GM19025 (cell line): ENCODE measurements at regions not wholly inside any gene's neighbourhood (a gene's known extent, or its start where the extent isn't known, plus 50 kb on each side); places are given as distances from the start of the nearest gene placed in this dataset.

Experiments used
- ATAC-seq: cut with Tn5 transposase; IDR thresholded peaks from one replicate; pipeline ENCODE4 v1.9.1; 2021; ENCODE audit warnings: mild to moderate bottlenecking, low read depth, moderate library complexity; ENCODE audit not compliant: unreplicated experiment

DNA sequence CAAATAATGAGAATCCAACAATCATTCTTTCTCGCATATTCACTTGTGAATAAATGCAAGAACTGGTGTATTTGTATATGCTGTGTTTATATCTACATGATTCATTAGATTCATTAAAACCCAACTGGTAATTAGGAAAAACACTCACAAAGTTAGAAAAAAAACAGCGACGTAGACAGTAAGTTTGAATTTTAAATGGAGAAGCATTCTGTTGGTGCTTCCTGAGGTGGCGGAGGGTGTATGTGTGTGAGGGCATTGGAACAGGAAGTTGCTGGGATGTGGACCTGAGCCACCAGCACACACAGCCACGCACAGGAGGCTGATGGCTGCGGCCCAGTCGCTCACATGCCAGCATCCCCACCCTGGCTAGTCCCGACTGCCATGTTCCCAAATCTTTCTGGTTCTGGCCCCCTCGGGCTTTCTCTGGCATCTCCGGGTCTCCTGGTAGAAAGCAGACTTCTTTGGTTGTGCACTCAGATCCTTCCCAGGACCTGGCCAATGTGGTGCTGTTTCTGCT is 121.6 kb upstream of the IRF2BP2 start:
- peak; percentile 23 for ATAC-seq

DNA sequence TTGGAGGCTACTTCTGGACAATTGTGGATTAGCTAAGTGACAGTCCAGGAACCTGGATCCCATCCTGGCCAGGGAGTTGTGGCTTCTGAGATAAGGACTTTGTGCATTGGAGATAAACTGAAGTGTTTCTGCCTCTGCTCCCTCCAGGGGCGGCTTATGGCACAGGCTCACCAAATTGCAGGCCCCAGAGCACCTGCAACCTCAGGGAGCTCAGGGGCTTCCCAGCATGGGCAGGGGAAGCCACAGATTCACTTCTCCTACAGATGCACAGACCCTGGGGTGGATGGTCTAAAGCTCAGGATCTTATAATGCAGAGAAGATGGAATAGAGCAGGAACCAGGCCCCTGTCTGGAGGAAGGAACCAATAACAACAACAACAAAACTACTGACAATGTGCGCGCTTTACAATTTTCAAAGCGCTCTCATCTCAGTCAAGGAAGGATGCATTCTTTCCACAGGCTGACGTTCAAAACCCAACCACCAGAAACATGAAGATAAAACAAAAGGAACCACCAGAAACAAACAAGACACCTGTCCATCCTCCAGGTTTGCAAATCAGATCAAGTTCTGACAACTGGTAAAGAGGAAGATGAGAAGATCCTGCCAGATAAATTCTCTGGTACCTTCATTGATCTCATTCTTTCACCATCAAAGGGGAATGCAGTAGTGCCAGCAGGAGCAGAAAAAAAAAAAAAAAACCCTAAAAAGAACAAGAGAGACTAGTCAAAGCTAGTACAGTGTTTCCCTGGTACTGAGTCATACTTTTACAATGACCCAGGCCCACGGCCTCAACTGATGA is 121.0 kb upstream of the IRF2BP2 start:
- peak; percentile 58 for ATAC-seq

DNA sequence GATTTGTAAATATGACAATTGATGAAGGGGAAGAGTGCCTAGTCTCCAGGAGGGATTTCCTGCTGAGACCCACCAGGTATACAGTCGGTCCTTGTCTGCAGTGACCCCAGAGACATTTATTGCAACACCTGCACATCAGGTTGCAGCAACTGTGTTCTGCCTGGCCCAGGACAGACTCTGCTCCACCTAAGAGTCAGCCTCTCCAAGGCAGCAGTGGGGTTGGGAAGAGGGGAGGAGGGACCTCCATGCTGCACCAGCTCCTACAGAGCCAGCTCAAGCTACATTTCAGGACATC is 120.4 kb upstream of the IRF2BP2 start:
- peak; percentile 4 for ATAC-seq

DNA sequence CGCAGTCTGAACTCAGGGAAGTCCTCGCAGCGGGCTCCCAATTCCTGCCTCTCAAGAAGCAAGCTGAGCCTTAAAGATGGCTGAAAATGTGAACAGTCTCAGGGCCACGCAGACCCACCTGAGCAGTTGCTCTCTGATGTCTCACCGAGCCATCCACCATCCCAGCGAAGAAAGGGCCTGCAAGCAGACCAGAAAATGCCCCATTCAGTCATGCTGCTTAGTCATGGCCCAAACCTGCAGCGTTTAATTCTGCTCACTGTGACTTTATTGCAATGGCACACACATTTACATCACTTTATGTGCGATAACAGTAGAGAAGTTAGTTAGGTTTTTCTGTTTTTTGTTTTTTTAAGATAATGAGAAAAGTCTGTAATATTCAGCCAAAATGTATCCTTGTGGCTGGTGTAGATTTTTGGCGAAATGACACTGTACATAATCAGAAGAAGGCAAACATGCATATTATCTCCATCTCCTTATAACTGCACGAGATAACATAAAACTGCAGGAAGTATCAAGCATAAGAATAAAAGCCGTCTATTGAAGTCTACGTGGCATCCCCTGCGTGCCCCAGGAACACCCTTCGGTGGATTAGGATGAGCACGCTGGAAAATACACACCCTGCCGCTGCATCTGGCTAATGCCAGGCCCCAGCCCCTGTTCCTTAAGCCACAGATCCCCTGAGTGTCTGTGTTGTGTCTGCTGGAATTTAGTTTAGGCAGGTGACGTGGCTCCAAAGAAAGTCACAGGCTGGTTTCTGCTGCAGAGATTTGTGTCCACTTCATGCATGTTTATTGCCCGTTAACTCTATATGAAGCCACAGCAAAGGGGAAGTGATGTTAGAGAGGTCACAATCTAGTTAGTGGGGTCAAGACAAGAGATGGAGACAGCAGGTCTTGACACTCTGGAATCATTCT is 119.8 kb upstream of the IRF2BP2 start:
- ATAC-seq, result no peak

DNA sequence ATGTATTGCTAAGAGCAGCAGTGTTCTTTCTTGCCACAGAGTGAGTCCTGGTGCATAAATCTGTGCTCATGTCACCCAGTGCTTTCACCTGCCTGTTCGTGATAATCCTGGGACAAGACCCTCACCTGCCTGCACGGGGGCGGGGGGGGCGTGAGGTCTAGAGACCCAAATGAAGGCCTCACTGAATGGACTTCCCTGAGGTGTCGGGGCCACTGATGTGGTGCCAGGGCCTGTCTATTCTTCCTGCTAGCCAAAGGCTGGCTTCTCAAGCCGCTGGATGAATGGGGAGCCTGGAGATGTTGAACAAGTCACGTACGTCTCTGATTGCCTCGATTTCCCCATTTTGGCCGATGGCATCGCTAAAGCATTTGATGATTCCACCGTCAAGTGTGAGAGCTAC is 118.8 kb upstream of the IRF2BP2 start:
- no peak for ATAC-seq

DNA sequence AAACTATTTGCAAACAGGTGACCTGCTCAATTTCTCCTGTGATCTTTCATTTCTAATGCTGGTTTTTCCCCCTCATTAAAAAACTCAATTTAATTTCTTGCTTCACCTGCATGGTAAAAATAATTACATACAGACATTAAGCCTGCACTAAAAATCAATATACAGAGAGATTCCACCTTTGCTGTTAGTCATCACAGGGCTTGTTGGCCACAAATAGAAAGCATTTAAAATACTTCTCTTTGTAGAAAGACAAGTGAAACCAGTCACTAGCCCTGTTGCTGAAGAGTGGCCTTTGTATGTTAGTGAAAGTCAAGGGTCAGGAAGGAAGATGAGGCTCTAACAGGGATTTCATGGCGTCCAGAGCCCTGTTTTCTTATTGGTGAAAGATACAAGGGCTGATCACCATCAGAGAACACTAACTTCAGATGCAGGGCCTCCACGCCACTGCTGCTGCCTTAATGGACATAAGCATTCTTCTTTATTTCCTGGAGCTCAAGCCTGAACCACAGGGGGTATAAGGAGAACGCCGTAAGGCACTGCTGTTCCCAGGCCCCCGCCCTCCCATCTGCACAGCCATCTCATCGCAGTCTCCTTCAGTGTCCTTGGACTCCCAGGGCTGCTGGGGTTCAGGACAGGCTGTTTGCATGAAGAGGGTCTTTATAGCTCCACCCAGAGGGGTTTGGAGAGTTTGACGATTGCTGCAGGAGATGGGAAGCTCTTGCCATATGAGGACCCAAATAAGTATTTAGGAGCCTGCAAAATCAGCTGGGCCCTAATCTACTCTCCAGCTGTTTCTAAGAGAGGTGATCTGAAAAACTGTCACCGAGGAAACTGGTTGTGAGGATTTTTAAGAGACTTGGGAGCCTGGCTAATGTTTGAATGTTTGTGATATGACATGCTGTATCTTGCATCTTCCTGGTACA is 117.3 kb upstream of the IRF2BP2 start:
- no peak for ATAC-seq

DNA sequence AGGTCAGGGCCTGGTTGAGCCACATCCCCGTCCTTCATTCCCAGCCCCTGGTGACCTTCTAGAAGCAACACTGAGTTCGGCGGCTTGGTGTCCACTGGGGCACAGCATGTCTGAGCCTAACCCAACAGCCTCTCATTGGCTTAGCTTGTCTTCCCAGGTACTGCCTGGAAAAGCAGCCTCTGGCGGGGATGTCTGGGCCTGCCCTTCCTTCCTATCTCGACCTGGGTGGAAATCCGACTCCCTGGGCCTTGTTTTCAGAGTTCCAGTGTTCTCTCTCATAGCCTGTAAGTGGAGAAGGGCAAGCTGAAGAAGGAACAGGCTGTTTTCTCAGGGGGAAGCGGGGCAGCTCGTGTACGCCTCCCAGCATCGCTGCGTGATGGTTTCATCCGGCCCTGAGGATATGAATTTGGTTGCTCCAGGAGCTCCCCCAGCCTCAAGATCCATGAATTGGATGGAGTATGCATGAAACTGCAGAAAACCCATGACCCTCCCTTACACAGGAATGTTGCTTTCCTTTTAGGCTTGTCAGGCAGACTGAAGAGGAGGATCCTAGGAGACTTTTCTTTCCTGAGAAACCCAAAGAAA is 116.5 kb upstream of the IRF2BP2 start:
- no peak for ATAC-seq

DNA sequence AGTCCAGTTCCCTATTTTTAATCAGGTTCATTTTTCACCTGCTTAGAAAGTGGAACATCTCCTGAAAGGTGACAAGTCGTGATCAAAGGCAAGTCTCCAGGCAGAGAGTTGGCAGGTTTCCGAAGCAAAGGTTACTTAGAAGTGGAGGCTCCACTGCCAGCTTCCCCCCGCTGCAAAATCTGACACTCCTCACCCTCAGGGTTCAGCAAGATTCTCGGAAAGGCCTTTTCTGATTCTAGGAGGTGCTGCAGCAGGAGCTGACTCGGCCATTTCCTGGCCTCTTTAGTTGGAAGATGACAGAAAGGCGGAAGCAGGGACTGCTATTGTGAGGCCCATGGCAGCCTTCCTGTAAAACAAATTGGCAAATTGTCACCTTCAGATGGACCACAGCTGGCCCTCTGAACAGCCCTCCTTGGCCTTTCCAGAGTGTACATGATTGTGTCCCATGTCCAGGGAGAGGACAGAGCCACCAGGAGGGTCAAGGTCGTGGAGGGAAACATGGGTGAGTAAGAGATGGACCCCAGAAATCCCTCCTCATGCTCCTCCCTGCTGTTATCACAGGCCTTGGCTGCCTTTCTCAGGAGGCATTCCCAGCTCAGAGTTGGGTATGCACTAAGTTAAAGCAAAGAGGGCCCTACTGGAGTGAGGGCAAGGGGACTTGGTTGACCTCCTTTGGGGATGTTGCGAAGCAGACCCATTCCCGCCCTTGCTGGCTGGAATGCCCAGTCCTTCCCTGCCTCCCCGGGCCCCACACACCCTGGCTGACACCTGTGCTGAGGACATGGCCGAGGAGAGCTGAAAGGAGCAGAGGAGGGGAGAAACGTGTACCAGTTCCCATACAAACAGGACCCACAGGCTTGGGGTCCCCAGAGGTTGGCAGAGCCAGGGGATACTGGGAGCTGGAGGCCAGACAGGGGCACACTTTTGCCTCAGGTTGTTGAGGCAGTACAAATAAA is 115.5 kb upstream of the IRF2BP2 start:
- ATAC-seq, result no peak

DNA sequence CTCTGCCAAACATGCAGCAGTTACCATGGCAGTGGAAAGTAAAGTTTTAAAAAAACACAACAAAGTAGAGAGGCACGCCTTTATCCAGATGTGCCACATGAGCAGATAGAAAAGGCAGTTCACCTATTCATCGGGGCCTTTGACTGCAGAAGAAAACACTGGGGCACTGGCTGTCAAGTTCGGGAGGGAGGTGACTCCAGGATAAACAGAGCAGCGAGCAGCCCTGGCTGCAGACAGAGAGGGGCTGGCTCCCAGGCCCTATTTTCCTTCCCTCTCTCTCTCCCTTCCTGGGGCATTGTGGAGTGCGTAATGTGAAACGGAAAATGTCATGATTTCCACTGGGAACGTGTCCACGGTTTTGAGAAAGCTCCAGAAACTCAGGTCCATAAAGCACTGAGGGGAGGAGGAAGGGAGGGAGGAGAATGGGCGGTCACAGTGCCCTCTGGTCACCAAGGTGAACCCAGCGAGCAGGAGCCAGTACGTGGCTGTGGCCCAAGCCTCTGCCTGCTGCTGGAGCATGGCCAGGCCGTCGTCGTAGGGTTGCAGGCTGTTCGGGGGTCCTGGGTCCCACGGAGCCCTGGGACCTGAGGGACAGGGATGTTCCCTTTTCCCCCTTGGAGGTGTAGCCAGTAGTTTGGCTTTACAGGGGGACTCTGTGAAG is 114.7 kb upstream of the IRF2BP2 start:
- no peak for ATAC-seq

DNA sequence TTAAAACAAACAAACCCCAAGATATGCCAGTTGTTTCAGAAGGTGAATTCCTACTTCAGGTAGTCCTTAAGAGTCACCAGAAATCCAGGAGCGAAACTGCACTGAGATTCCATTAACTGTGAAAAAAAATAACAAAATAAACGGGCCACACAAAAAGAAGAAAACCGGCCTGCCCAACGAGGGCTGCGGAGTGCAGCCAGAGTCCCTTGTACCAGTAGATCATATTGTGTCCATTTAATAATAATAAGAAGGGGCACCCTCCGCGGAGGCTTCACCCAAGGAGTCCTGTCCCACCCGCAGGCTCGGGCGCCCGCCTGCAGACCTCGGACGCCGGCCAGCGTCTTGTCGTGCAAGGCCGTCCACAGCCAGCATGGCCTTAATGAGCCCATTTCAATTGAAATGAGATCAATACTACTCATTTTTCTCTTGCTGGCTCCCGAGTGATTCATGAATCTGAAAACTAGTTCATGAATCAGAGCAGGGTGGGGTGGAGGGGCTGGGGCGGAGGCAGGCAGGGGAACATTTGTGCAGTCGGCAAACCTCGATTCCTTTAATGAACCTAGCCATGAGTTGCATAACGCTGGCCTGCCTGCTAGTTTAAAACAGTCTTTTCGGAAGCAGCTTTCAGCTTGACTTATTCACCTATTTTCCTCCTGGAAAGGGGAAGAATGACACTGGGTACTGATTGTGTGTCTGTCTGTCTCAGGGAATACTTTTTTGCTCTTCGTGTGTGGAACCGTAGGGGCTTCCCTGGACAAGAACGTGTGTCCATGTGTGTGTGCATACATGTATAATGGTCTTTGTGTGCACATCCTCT is 113.1 kb upstream of the IRF2BP2 start:
- ATAC-seq, result no peak

DNA sequence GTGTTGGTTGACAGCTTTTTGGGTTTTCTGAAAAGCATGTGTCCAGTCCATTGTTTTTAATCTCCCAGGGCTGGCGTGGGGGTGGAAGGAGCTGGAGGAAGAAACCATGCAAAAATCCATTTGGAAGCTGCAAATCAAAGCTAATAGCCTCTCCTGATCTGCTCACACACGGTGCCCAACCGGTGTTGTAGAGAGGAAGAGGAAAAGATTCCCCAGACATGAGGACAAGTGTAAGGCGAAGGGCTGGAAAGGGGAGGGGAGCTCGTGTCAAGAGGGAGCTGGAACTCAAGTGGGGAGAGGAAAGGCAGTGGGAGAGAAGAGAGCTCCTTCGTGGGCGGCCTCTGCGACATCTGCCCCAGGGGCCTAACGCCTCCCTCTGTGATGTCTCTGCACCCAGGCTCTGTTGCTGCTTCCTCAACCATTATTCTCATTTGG is 112.3 kb upstream of the IRF2BP2 start:
- no peak for ATAC-seq

DNA sequence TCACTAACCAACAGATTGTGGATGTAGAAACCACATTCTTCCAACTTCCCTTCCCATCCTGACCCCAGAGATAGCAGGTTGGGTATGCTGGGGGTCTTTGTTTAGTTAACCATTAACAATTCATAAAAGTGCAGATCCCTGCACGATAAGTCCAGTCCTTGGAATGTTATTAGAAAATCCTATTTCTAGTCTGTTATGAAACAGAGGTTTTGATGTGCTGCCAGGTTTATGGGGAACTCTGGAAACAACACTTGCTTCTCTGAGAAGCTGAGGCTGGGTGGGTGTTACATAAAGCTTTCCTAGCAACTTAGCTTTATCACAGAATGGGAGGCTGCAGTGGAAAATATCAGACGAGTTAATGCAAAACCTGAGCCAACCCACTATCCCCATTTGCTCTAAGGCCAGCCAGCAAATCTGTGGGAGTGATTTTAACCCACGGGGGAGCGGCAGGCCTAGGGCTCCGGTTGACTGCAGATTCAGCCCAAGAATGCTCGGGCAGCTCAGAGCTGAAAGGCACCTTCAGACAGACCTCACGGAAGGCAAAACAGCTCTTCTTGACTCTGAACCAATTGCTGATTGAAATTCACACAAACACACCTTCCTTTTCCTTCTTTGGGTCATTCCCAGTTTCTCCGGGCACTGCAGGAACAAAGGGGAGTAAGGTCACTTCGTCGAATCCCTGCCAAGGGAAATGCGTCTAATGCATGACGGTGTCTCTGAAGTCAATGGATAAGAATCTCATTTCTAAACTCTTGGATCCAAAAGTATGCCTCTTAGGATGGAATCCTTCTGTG is 111.7 kb upstream of the IRF2BP2 start:
- ATAC-seq, result no peak

DNA sequence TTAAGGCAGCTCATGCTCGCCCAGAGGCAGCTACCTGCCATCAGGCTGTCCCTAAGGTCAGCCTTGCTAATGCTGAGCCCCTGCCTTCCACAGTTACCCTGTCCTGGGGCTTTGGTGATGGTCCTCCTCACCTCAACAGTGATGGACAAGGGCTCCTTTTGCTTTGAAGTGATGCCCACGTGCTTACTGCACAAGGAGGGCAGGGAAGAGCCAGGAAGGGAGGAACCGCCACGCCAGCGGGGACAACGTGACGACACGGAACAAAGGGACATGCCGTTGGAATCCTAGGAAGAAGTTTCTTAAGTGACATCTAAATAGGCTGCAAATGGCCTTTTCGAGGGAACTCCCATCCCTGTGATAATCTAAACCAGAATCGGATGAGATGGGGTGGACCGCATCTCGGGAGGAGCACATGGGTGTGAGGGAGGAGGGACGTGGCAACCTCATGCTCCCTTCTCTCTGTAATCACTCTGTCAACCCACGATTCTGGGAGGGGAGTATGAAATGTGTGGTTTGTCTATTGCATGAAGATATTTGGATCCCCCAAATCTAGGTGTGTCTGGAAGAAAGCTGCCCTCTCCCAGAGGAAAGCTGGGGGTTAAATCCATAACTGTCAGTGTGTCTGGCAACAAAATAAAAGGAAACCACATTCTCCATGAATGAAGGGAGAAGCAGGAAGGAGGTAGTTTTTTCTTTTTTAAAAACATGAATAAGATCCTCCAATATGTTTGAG is 110.9 kb upstream of the IRF2BP2 start:
- ATAC-seq, result no peak

DNA sequence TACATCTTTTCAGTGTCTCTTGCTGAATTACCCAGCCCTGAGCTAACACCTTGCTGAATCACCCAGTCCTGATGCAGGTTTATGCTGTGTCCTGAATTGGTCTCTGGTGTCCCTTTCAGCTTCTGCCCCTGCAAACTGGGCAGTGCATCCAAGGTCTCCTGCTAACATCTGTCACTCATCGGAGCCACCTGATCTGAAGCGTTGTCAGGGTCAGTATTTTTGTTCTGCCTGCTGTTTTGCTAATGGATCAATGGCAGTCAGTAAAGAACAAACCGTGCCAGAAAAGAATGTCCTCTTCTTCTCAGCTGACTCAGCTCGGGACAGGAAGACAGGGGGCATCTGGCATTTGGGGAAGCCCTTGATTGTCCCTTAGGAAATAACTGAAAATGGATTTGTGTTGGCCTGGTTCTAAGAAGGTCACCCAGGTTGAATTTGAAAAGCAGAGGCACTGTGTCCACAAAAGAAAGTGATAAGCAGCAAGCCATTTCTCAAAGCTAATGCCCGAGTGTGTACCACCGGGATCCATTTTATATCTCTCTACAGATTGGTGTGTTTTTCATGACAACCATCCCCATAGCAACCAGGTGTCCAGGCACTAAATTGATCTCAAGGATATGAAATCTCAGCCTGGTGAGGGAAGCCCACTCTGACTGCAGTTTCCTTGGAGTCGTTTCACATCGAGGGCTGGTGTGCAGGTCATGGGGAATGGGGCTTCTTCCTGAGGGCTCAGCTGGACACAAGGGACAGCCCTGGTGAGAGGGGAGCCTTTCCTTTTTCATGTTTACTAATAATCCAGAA is 109.7 kb upstream of the IRF2BP2 start:
- ATAC-seq, result no peak
